Activated CD4-positive, CD25-positive, alpha-beta regulatory T cell treated with anti-CD3 and anti-CD28 coated beads, Interleukin-2, amount 50 U/mL, for 24 hours (primary cell): ENCODE measurements at regions not wholly inside any gene's neighbourhood (a gene's known extent, or its start where the extent isn't known, plus 50 kb on each side); places are given as distances from the start of the nearest gene placed in this dataset.

Experiments
- ATAC-seq, 2 donors: fragments of 150-1000 bp; cut with Tn5 transposase; one replicate each; pipeline ENCODE4 v1.10.0; 2021; ENCODE audit warnings: mild to moderate bottlenecking in 1 of 2, moderate library complexity in 1 of 2

- ATAC-seq = no peak
These were observed 122.0 kb upstream of the COPS8 start for GRCh38 chr2:236963631-236964182.

- ATAC-seq = no peak
These were observed 121.4 kb upstream of the COPS8 start for GRCh38 chr2:236964291-236964690.

GRCh38 chr2:236965021-236965840 lies 120.5 kb upstream of the COPS8 start:
- no peak for ATAC-seq

GRCh38 chr2:236965841-236966096 lies 119.9 kb upstream of the COPS8 start:
- no peak for ATAC-seq

GRCh38 chr2:236967499-236967783 lies 118.2 kb upstream of the COPS8 start:
- ATAC-seq = no peak

- no peak for ATAC-seq
These were observed 117.4 kb upstream of the COPS8 start for GRCh38 chr2:236968101-236968879.

GRCh38 chr2:236968880-236969534 lies 116.7 kb upstream of the COPS8 start:
- ATAC-seq = no peak

GRCh38 chr2:236969767-236970655 lies 115.7 kb upstream of the COPS8 start:
- ATAC-seq = no peak

GRCh38 chr2:236970656-236971010 lies 115.1 kb upstream of the COPS8 start:
- ATAC-seq = no peak

GRCh38 chr2:236971131-236971821 lies 114.4 kb upstream of the COPS8 start:
- ATAC-seq = no peak

- ATAC-seq = no peak
These were observed 113.7 kb upstream of the COPS8 start for GRCh38 chr2:236971919-236972381.

- no peak for ATAC-seq
These were observed 113.0 kb upstream of the COPS8 start for GRCh38 chr2:236972491-236973342.

- no peak for ATAC-seq
These were observed 112.2 kb upstream of the COPS8 start for GRCh38 chr2:236973343-236973980.

- ATAC-seq = no peak
These were observed 111.5 kb upstream of the COPS8 start for GRCh38 chr2:236974148-236974547.

GRCh38 chr2:236974752-236975151 lies 110.9 kb upstream of the COPS8 start:
- ATAC-seq = no peak

GRCh38 chr2:236975766-236976165 lies 109.9 kb upstream of the COPS8 start:
- ATAC-seq = no peak

- no peak for ATAC-seq
These were observed 109.2 kb upstream of the COPS8 start for GRCh38 chr2:236976266-236977062.

GRCh38 chr2:236977063-236977851 lies 108.4 kb upstream of the COPS8 start:
- no peak for ATAC-seq
